ENCODE measurements at regions not wholly inside any gene's neighbourhood (a gene's known extent, or its start where the extent isn't known, plus 50 kb on each side); places are given as distances from the start of the nearest gene placed in this dataset.

DNA sequence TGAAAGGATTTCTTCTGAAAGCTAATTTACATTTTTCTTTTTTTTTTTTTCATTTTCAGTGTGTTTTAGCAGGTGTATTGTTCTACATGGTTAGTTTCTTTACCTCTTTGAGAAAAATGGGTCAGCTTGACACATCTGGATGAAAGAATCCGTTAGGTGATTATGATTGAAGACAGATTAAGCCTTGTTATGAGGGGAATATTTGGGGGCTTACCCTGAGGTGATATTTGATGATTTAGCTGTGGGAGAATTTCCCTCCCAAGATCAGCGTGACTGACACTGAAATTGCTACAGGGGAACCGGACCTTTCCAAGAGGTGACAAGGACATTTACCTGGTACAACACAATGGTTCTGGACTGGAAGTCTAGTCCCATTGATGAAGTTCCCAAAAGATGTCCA is 147.5 kb downstream of the NFKBIZ start:
- TF ChIP-seq EZH2phosphoT487 (IDR thresholded peaks at IDR 0.05; ENCODE audit: borderline replicate concordance, low read depth, low read length) (no peak), CTCF (conservative IDR thresholded peaks at IDR 0.05; ENCODE audit: low read length) (no peak)
- H3K27ac ChIP-seq (ENCODE audit: low read depth, low read length, poor library complexity, severe bottlenecking) = peak overlapping the region; percentile 20
- H4K20me1 ChIP-seq (ENCODE audit: insufficient read depth, low read length) = no peaks in the 10 kb centered on the region
- H3K79me2 ChIP-seq (ENCODE audit: insufficient read depth, low read depth, low read length) = no peaks in the 10 kb centered on the region
- peak overlapping the region; percentile 42 for H3K4me2 ChIP-seq (ENCODE audit: low read length)
- CTCF ChIA-PET (ENCODE audit: unreplicated experiment) = interaction anchor here (0.7 kb wide), 1 partner anchor 147 kb away, joined by 3 read pairs; no protein-coding TSS in a partner anchor
- H3K4me1 ChIP-seq (ENCODE audit: insufficient read depth, low read length, poor library complexity, severe bottlenecking) = peaks cover 25% of the 10 kb centered on the region
- H3K9me3 ChIP-seq (ENCODE audit: low read length) = no peaks in the 10 kb centered on the region
- intact Hi-C loops (cut with micrococcal nuclease; ENCODE audit: unreplicated experiment) = loop anchor here (5.0 to 10.0 kb wide), 3 partner anchors 62 to 300 kb away; no protein-coding TSS in a partner anchor
- BruUV-seq (replicated peaks) = no TSS peak
- H2AFZ ChIP-seq (ENCODE audit: low read length) = no peak overlapping the region
- POLR2A ChIA-PET = interaction anchor here (0.5 to 1.8 kb wide), 7 partner anchors 8 to 451 kb away, joined by 3 to 6 read pairs (median 3); no protein-coding TSS in a partner anchor
- peak; percentile 53 for DNase-seq (ENCODE audit: low spot score)
- H3K9me2 ChIP-seq (ENCODE audit: insufficient read depth, low read length) = no peaks in the 10 kb centered on the region
- no peak overlapping the region for H3K4me3 ChIP-seq (ENCODE audit: low read depth, low read length, poor library complexity, severe bottlenecking)
- no peaks in the 10 kb centered on the region for H3K36me3 ChIP-seq (ENCODE audit: insufficient read depth, low read length)

DNA sequence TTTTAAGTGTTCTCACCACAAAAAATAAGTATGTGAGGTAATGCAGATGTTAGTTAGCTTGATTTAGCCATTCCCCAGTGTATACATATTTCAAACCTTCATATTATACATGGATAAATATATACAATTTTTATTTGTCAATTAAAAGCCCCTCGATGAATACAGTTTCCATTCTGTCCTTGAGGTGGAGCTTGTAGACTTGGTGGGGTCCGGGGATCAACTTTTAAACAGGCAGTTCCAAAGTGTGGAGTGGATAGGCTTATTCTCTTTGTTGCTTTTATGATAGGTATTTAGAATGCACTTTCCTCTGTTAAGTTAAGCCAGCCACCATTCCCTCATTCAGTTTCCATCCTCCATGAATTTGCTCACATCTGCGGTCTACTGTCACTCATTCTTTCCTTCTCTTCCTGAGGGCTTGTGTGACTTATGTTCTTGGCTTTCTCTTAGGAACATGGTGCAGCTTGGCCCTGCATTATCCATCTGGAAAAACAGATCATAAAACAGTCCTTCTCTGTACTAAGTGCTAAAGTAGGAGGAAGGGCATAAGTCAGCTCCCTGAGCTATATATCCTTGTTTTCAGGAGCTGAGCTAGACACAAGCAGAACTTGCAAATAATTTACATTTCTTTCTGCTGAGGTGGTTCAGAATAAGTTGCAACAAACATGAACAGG is 149.1 kb downstream of the NFKBIZ start:
- intact Hi-C loops (cut with micrococcal nuclease; ENCODE audit: unreplicated experiment) = loop anchor here (5.0 to 10.0 kb wide), 3 partner anchors 64 to 301 kb away; no protein-coding TSS in a partner anchor
- peak overlapping the region; percentile 47; the same call in 1 of the 2 replicates for H2AFZ ChIP-seq (ENCODE audit: low read length)

More for the DNA sequence above, 149.1 kb downstream of the NFKBIZ start:
- Histone ChIP-seq H3K4me3 (ENCODE audit: low read depth, low read length, poor library complexity, severe bottlenecking) (no peak overlapping the region), H3K27ac (ENCODE audit: low read depth, low read length, poor library complexity, severe bottlenecking) (no peak overlapping the region), H3K79me2 (ENCODE audit: insufficient read depth, low read depth, low read length) (no peaks in the 10 kb centered on the region), H3K4me2 (ENCODE audit: low read length) (no peak overlapping the region), H3K9me2 (ENCODE audit: insufficient read depth, low read length) (no peaks in the 10 kb centered on the region), H3K9me3 (ENCODE audit: low read length) (no peaks in the 10 kb centered on the region), H3K4me1 (ENCODE audit: insufficient read depth, low read length, poor library complexity, severe bottlenecking) (peaks cover 25% of the 10 kb centered on the region), H4K20me1 (ENCODE audit: insufficient read depth, low read length) (no peaks in the 10 kb centered on the region), H3K36me3 (ENCODE audit: insufficient read depth, low read length) (no peaks in the 10 kb centered on the region)
- peak; percentile 24 for DNase-seq (ENCODE audit: low spot score)
- ChIA-PET CTCF (ENCODE audit: unreplicated experiment) (interaction anchor here (1.1 kb wide), 1 partner anchor 12 kb away, joined by 3 read pairs; no protein-coding TSS in a partner anchor), POLR2A (interaction anchor here (0.6 to 2.4 kb wide), 5 partner anchors 13 to 61 kb away, joined by 3 to 8 read pairs (median 3); no protein-coding TSS in a partner anchor)
- no TSS peak for BruUV-seq (replicated peaks)
- TF ChIP-seq CTCF (conservative IDR thresholded peaks at IDR 0.05; ENCODE audit: low read length) (peak; percentile 51), EZH2phosphoT487 (IDR thresholded peaks at IDR 0.05; ENCODE audit: borderline replicate concordance, low read depth, low read length) (no peak)
